ENCODE measurements at regions not wholly inside any gene's neighbourhood (a gene's known extent, or its start where the extent isn't known, plus 50 kb on each side); places are given as distances from the start of the nearest gene placed in this dataset.
"Not testable (repeated sequence)": the region's sequence is repeated elsewhere in the genome, so short reads cannot be mapped to it uniquely, and the experiment has no call there.

DNA sequence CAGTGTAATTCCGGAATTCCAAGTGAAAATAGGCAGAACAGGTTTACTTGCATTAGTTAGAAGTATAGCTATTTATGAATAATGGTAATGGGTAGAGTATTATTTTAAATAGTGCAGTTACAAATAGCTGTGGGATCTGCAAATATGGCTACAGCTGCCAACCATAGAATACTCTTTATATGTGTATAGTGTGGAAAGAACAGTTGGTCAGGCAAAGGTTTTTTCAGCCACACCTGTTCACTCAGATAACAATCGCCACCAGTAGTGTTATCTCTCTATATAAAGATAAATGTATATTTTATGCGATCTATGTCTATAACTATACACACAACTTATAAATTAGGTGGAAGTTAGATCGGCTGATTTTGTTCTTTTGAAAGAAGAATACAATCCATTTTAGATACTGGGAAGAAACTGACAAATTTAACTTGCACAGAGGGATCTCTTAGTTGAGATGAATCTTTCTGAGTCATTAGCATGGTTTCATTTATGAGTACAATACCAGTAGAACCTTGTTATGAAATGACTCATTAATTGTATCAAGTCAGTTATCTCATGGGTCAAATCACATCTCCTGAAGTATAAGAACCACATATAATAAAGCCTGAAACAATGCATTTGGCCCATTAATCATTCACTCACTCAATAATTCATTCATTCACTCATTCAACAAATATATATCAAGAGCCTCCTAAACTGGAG is 100.9 kb upstream of the NR3C2 start:
- H3K27me3 ChIP-seq (ENCODE audit: insufficient read depth, insufficient read length) = no peaks in the 10 kb centered on the region
- no peaks in the 10 kb centered on the region for H3K36me3 ChIP-seq (ENCODE audit: insufficient read depth, insufficient read length, low read length)
- H3K9me3 ChIP-seq (ENCODE audit: insufficient read depth, low read length) = no peaks in the 10 kb centered on the region
- H3K4me1 ChIP-seq (ENCODE audit: insufficient read depth, insufficient read length) = no peaks in the 10 kb centered on the region
- no peak for DNase-seq (ENCODE audit: low read depth, low spot score)
- TF ChIP-seq SUZ12 (IDR thresholded peaks at IDR 0.05; ENCODE audit: extremely low read depth, insufficient read depth, insufficient read length) (no peak), ZNF274 (IDR thresholded peaks at IDR 0.05; ENCODE audit: low read depth, low read length) (no peak), YY1 (IDR thresholded peaks at IDR 0.05; ENCODE audit: insufficient read depth, insufficient read length) (no peak)
- H3K4me3 ChIP-seq (ENCODE audit: insufficient read length, low read depth) = no peak overlapping the region
- no peak overlapping the region for H3K9ac ChIP-seq (ENCODE audit: insufficient read length, low read depth)

- TF ChIP-seq SUZ12 (IDR thresholded peaks at IDR 0.05; ENCODE audit: extremely low read depth, insufficient read depth, insufficient read length) (no peak), YY1 (IDR thresholded peaks at IDR 0.05; ENCODE audit: insufficient read depth, insufficient read length) (no peak)
- H3K9me3 ChIP-seq (ENCODE audit: insufficient read depth, low read length) = no peaks in the 10 kb centered on the region
- H3K4me3 ChIP-seq (ENCODE audit: insufficient read length, low read depth) = no peak overlapping the region
- no peaks in the 10 kb centered on the region for H3K36me3 ChIP-seq (ENCODE audit: insufficient read depth, insufficient read length, low read length)
- no peaks in the 10 kb centered on the region for H3K27me3 ChIP-seq (ENCODE audit: insufficient read depth, insufficient read length)
- H3K9ac ChIP-seq (ENCODE audit: insufficient read length, low read depth) = no peak overlapping the region
- no peaks in the 10 kb centered on the region for H3K4me1 ChIP-seq (ENCODE audit: insufficient read depth, insufficient read length)
- DNase-seq (ENCODE audit: low read depth, low spot score) = no peak
Observed at GRCh38 chr4:148540622-148541326, 98.6 kb upstream of the NR3C2 start.

- H3K4me1 ChIP-seq (ENCODE audit: insufficient read depth, insufficient read length) = no peaks in the 10 kb centered on the region
- no peak for TF ChIP-seq ZNF274 (IDR thresholded peaks at IDR 0.05; ENCODE audit: low read depth, low read length)
- TF ChIP-seq YY1 (IDR thresholded peaks at IDR 0.05; ENCODE audit: insufficient read depth, insufficient read length) = no peak
- no peak for TF ChIP-seq SUZ12 (IDR thresholded peaks at IDR 0.05; ENCODE audit: extremely low read depth, insufficient read depth, insufficient read length)
- no peaks in the 10 kb centered on the region for H3K27me3 ChIP-seq (ENCODE audit: insufficient read depth, insufficient read length)
- no peak overlapping the region for H3K4me3 ChIP-seq (ENCODE audit: insufficient read length, low read depth)
- no peaks in the 10 kb centered on the region; the same call in 1 of the 2 replicates for H3K9me3 ChIP-seq (ENCODE audit: insufficient read depth, low read length)
- H3K36me3 ChIP-seq (ENCODE audit: insufficient read depth, insufficient read length, low read length) = no peaks in the 10 kb centered on the region
- DNase-seq (ENCODE audit: low read depth, low spot score) = peak; percentile 5
- H3K9ac ChIP-seq (ENCODE audit: insufficient read length, low read depth) = no peak overlapping the region
Observed at GRCh38 chr4:148539387-148539786, 97.2 kb upstream of the NR3C2 start.

DNA sequence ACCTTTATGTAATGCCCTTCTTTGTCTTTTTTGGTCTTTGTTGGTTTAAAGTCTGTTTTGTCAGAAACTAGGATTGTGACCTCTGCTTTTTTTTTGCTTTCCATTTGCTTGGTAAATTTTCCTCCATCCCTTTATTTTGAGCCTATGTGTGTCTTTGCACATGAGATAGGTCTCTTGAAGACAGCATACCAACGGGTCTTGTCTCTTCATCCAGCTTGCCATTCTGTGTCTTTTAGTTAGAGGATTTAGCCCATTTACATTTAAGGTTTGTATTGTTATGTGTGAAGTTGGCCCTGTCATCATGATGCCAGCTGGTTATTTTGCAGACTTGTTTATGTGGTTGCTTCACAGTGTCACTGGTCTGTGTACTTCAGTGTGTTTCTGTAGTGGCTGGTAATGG is 91.6 kb upstream of the NR3C2 start:
- H3K9me3 ChIP-seq (ENCODE audit: insufficient read depth, low read length); H3K4me1 ChIP-seq (ENCODE audit: insufficient read depth, insufficient read length); DNase-seq (ENCODE audit: low read depth, low spot score); H3K4me3 ChIP-seq (ENCODE audit: insufficient read length, low read depth); H3K9ac ChIP-seq (ENCODE audit: insufficient read length, low read depth); H3K36me3 ChIP-seq (ENCODE audit: insufficient read depth, insufficient read length, low read length); H3K27me3 ChIP-seq (ENCODE audit: insufficient read depth, insufficient read length): not testable (repeated sequence)

DNA sequence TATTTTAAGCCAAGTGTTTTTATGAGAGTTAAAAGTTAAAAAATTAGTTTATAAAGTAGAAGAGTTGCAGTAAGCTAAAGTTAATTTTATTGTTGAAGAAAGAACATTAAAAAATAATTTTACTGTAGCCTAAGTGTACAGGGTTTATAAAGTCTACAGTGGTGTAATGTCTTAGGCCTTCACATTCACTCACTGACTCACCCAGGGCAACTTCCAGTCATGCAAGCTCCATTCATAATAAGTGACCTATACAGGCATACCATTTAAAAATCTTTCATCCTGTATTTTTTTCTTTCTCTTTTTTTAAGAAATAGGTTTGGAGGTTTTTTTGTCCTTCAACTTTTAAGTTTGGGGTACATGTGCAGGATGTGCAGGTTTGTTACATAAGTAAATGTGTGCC is 87.9 kb upstream of the NR3C2 start:
- no peaks in the 10 kb centered on the region for H3K27me3 ChIP-seq (ENCODE audit: insufficient read depth, insufficient read length)
- H3K9me3 ChIP-seq (ENCODE audit: insufficient read depth, low read length) = no peaks in the 10 kb centered on the region; the same call in 1 of the 2 replicates
- TF ChIP-seq ZNF274 (IDR thresholded peaks at IDR 0.05; ENCODE audit: low read depth, low read length) (no peak), SUZ12 (IDR thresholded peaks at IDR 0.05; ENCODE audit: extremely low read depth, insufficient read depth, insufficient read length) (no peak), YY1 (IDR thresholded peaks at IDR 0.05; ENCODE audit: insufficient read depth, insufficient read length) (no peak)
- no peaks in the 10 kb centered on the region for H3K4me1 ChIP-seq (ENCODE audit: insufficient read depth, insufficient read length)
- H3K9ac ChIP-seq (ENCODE audit: insufficient read length, low read depth) = no peak overlapping the region
- DNase-seq (ENCODE audit: low read depth, low spot score) = no peak
- no peak overlapping the region for H3K4me3 ChIP-seq (ENCODE audit: insufficient read length, low read depth)
- H3K36me3 ChIP-seq (ENCODE audit: insufficient read depth, insufficient read length, low read length) = no peaks in the 10 kb centered on the region

DNA sequence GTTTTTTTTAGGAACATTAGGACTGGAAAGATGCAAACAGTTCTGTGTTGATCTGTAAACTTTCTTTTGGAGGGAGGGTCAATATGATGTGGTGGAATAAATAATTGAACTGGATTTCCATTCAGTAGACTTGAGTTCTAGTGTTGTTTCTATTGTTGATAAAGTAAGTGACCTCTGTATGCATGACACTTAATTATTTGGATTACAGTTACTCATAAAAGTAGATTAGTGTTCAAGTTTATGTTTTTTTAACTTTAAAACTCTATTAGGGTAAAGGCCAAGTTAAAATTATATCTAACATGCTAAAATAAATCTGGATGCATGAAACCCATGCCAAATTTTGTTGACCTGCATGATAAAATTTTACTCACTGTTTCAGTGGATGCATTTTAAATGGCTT is 85.4 kb upstream of the NR3C2 start:
- DNase-seq (ENCODE audit: low read depth, low spot score) = no peak
- Histone ChIP-seq H3K4me3 (ENCODE audit: insufficient read length, low read depth) (no peak overlapping the region), H3K4me1 (ENCODE audit: insufficient read depth, insufficient read length) (no peaks in the 10 kb centered on the region), H3K9me3 (ENCODE audit: insufficient read depth, low read length) (no peaks in the 10 kb centered on the region), H3K36me3 (ENCODE audit: insufficient read depth, insufficient read length, low read length) (no peaks in the 10 kb centered on the region), H3K9ac (ENCODE audit: insufficient read length, low read depth) (no peak overlapping the region), H3K27me3 (ENCODE audit: insufficient read depth, insufficient read length) (no peaks in the 10 kb centered on the region)
- TF ChIP-seq ZNF274 (IDR thresholded peaks at IDR 0.05; ENCODE audit: low read depth, low read length) = no peak

DNA sequence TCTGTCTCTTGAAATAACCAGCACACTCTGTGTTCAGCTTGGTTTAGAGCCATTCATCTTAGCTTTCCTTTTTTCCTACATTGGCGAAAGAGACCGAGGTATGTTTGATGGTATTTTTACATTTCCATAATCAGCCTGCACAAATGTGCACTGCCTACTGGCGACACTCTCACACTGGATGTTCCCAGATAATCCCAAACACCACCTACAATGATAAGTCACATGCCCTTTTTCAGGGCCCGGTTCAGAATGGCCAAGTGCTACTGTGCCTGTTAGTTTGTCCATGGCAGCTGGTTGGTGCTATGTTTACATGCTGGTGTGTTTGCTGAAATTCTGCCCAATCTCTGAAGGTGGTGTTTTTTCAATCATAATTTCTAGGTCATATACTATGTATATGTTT is 80.8 kb upstream of the NR3C2 start:
- H3K27me3 ChIP-seq (ENCODE audit: insufficient read depth, insufficient read length) = no peaks in the 10 kb centered on the region
- DNase-seq (ENCODE audit: low read depth, low spot score) = no peak
- H3K4me1 ChIP-seq (ENCODE audit: insufficient read depth, insufficient read length) = no peaks in the 10 kb centered on the region
- no peak overlapping the region for H3K9ac ChIP-seq (ENCODE audit: insufficient read length, low read depth)
- no peak for TF ChIP-seq YY1 (IDR thresholded peaks at IDR 0.05; ENCODE audit: insufficient read depth, insufficient read length)
- no peak for TF ChIP-seq ZNF274 (IDR thresholded peaks at IDR 0.05; ENCODE audit: low read depth, low read length)
- no peak for TF ChIP-seq SUZ12 (IDR thresholded peaks at IDR 0.05; ENCODE audit: extremely low read depth, insufficient read depth, insufficient read length)
- no peaks in the 10 kb centered on the region for H3K9me3 ChIP-seq (ENCODE audit: insufficient read depth, low read length)
- H3K4me3 ChIP-seq (ENCODE audit: insufficient read length, low read depth) = no peak overlapping the region
- no peaks in the 10 kb centered on the region for H3K36me3 ChIP-seq (ENCODE audit: insufficient read depth, insufficient read length, low read length)

Measured in NT2/D1 (cell line).